Left ventricle myocardium inferior (tissue), 1 donor: ENCODE measurements at regions not wholly inside any gene's neighbourhood (a gene's known extent, or its start where the extent isn't known, plus 50 kb on each side); places are given as distances from the start of the nearest gene placed in this dataset.

ENCODE experiments used
- DNase-seq: peaks from one replicate; pipeline ENCODE4 v3.0.0-alpha.2; 2020
- H3K27ac ChIP-seq: fragments of 200-600 bp; replicated peaks from 2 replicates; pipeline ENCODE4 v1.8.0; 2021
- H3K27me3 ChIP-seq: fragments of 200-600 bp; 2 replicates; pipeline ENCODE4 v1.8.0; 2021; ENCODE audit warnings: low read depth
- H3K36me3 ChIP-seq: fragments of 200-600 bp; 2 replicates; pipeline ENCODE4 v1.8.0; 2021
- H3K4me1 ChIP-seq: fragments of 200-600 bp; 2 replicates; pipeline ENCODE4 v1.8.0; 2021
- H3K4me3 ChIP-seq: fragments of 200-600 bp; 2 replicates; pipeline ENCODE4 v1.8.0; 2021; ENCODE audit warnings: mild to moderate bottlenecking, moderate library complexity
- H3K9me3 ChIP-seq: fragments of 200-600 bp; replicated peaks from 2 replicates; pipeline ENCODE4 v1.8.0; 2021
- intact Hi-C: fragments of 100-400 bp; cut with micrococcal nuclease; formaldehyde crosslinking; loops from one replicate; pipeline ENCODE4 v1.11.0; 2022
- TF ChIP-seq, protein P1 (sequence below): fragments of 200-600 bp; IDR thresholded peaks from 2 replicates; pipeline ENCODE4 v1.8.0; 2021; ENCODE audit warnings: antibody characterized with exemption, mild to moderate bottlenecking, borderline replicate concordance
- donor health status: DM: no; HTN: yes; CAD: no; lungs with severe emphysema.

DNA sequence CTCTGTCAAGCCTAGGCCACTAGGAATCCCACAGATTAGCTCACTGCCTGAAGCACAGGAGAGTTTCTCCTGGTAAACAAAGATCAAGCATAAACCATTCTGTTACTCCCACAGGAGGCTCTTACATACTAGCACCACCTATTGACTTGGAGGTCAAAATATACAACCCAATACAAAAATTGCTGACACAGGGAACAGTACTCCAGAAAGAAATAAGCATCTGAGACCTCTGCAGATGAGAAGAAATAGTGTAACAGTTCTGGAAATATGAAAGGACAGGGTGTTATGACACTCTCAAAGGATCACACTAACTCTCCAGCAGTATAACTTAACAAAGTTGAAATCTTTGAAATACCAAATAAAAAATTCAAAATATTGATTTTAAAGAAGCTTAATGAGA lies 269.6 kb upstream of the ARRDC3 start:
- intact Hi-C loops = no loop called here
- Histone ChIP-seq H3K27ac (no peak overlapping the region), H3K4me3 (no peak overlapping the region), H3K36me3 (no peaks in the 10 kb centered on the region), H3K4me1 (no peaks in the 10 kb centered on the region), H3K9me3 (peaks cover 64% of the 10 kb centered on the region), H3K27me3 (no peaks in the 10 kb centered on the region)
- TF ChIP-seq, protein P1, sequence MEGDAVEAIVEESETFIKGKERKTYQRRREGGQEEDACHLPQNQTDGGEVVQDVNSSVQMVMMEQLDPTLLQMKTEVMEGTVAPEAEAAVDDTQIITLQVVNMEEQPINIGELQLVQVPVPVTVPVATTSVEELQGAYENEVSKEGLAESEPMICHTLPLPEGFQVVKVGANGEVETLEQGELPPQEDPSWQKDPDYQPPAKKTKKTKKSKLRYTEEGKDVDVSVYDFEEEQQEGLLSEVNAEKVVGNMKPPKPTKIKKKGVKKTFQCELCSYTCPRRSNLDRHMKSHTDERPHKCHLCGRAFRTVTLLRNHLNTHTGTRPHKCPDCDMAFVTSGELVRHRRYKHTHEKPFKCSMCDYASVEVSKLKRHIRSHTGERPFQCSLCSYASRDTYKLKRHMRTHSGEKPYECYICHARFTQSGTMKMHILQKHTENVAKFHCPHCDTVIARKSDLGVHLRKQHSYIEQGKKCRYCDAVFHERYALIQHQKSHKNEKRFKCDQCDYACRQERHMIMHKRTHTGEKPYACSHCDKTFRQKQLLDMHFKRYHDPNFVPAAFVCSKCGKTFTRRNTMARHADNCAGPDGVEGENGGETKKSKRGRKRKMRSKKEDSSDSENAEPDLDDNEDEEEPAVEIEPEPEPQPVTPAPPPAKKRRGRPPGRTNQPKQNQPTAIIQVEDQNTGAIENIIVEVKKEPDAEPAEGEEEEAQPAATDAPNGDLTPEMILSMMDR = no peak
- DNase-seq = no peak

DNA sequence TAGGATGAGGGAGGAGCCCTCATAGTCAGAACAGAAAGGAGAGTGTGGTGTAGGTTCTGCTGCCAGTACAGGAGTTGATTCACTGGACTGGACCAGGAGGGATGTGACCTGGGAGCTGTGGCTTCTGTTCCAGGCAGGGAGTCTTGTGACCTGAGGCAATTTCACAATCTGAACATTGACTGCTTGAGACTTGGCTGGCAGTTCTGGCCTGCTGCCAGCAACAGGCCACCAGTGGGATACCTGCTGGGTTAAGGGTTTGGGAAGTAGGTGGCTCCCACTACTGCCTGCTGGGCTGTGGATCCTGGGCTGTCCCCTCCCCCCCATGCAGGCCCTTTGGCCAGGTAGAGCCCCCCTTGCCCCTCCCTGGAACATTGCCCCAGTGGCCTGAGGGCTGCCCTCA lies 268.6 kb upstream of the ARRDC3 start:
- no peak overlapping the region for H3K27ac ChIP-seq
- H3K36me3 ChIP-seq = no peaks in the 10 kb centered on the region
- intact Hi-C loops = no loop called here
- H3K4me3 ChIP-seq = no peak overlapping the region
- H3K9me3 ChIP-seq = peaks cover 54% of the 10 kb centered on the region
- H3K4me1 ChIP-seq = no peaks in the 10 kb centered on the region
- no peak for DNase-seq
- TF ChIP-seq, protein P1 = no peak
- H3K27me3 ChIP-seq = no peaks in the 10 kb centered on the region

DNA sequence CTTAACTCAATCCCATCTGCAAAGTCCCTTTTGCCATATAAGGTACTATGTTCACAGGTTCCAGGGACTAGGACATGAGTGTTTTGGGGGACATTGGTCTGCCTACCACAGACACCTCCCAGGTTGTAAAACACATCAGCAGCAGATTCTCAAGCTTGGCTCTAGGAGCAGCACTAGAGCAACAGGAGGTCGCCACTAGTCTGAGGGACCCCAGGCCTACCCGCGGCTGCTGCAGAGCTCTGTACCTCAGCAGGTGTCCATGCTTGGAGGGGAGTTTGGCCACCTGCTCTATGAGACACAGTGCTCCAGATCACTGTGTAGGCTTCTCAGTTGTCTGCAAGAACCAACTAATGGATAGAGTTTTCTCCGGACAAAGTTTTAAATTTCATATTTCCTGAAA lies 262.2 kb upstream of the ARRDC3 start:
- TF ChIP-seq, protein P1 = no peak
- Histone ChIP-seq H3K27me3 (no peaks in the 10 kb centered on the region), H3K9me3 (no peaks in the 10 kb centered on the region), H3K4me1 (peaks cover 2% of the 10 kb centered on the region), H3K36me3 (no peaks in the 10 kb centered on the region), H3K27ac (no peak overlapping the region), H3K4me3 (no peak overlapping the region)
- no peak for DNase-seq
- intact Hi-C loops = no loop called here

DNA sequence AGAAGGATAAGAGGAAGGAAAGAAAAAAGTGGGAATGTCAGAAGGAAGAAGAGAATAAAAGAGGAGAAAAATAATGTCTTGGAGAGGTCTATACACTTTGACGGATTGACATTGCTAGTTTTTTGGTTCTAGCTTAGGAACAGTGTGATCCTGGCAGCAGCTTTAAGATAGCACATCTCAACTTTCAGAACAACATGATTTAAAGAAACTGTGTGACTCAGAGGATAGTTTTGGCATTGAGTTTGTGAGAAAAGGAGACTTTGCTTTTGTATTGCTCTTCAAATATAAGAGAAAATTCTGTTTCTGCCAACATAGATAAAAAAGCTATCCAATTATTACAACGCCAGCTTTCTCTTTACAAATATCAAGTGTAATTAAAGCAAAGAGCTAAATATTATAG lies 260.7 kb upstream of the ARRDC3 start:
- intact Hi-C loops = no loop called here
- TF ChIP-seq, protein P1 = no peak
- Histone ChIP-seq H3K9me3 (no peaks in the 10 kb centered on the region), H3K4me3 (no peak overlapping the region), H3K4me1 (peaks cover 2% of the 10 kb centered on the region), H3K27ac (no peak overlapping the region), H3K36me3 (no peaks in the 10 kb centered on the region), H3K27me3 (no peaks in the 10 kb centered on the region)
- DNase-seq = no peak

- Histone ChIP-seq H3K36me3 (no peaks in the 10 kb centered on the region), H3K27me3 (no peaks in the 10 kb centered on the region), H3K27ac (no peak overlapping the region), H3K4me1 (peaks cover 2% of the 10 kb centered on the region), H3K4me3 (no peak overlapping the region), H3K9me3 (no peaks in the 10 kb centered on the region)
- intact Hi-C loops = no loop called here
- TF ChIP-seq, protein P1 = no peak
- no peak for DNase-seq
These were observed 259.5 kb upstream of the ARRDC3 start for GRCh38 chr5:91642581-91642980.
